Endothelial cell of umbilical vein (primary cell): ENCODE measurements at regions not wholly inside any gene's neighbourhood (a gene's known extent, or its start where the extent isn't known, plus 50 kb on each side); places are given as distances from the start of the nearest gene placed in this dataset.

Experiments used
- BruUV-seq: library from RNA; stranded (reverse); fragments of 400-500 nt; replicated peaks from 2 replicates; lab custom pipeline; 2021; lab: Mats Ljungman, UMichigan
- CTCF ChIA-PET: fragments of 300-600, 350-600 bp; sonication (Branson Sonifier 250); formaldehyde crosslinking; loops from one replicate; lab custom pipeline; 2021; ENCODE audit warnings: antibody characterized with exemption, inconsistent platforms; lab: Charles Lee
- POLR2A ChIA-PET: fragments of 300-600, 350-600 bp; sonication (Branson Sonifier 250); formaldehyde crosslinking; loops from one replicate; lab custom pipeline; 2021; ENCODE audit warnings: antibody characterized with exemption, inconsistent platforms; lab: Charles Lee
- DNase-seq: peaks from one replicate; pipeline ENCODE4 v3.0.0-alpha.2; 2011; ENCODE audit warnings: low read depth, low spot score
- FAIRE-seq: peaks from 2 replicates; lab custom pipeline; 2011; peaks lifted over from hg19 to GRCh38; lab: Jason Lieb, UNC
- H2AFZ ChIP-seq: 2 replicates; pipeline ENCODE4 v1.6.0; 2012; ENCODE audit warnings: low read depth, low read length, control low read depth, inconsistent platforms
- H3K27ac ChIP-seq: 2 replicates; pipeline ENCODE4 v1.5.1; 2011; ENCODE audit warnings: low read depth, mild to moderate bottlenecking, control low read depth, low read length, moderate library complexity; ENCODE audit not compliant: insufficient read depth
- H3K27me3 ChIP-seq, 2 experiments: 2 replicates each; pipeline versions ENCODE4 v1.6.0 to v1.6.1; 2011; ENCODE audit warnings: low read length in 2 of 2, mixed read lengths in 1 of 2; ENCODE audit not compliant: control insufficient read depth in 2 of 2, insufficient read depth in 2 of 2
- H3K36me3 ChIP-seq, 2 experiments: 2 replicates in 1 of 2; 3 replicates in 1 of 2; pipeline ENCODE4 v1.5.1; 2011; ENCODE audit warnings: low read length in 2 of 2, mild to moderate bottlenecking in 1 of 2, moderate library complexity in 1 of 2; ENCODE audit not compliant: control insufficient read depth in 2 of 2, insufficient read depth in 2 of 2; ENCODE audit errors: extremely low read depth in 1 of 2
- H3K4me1 ChIP-seq: 3 replicates; pipeline ENCODE4 v1.5.1; 2011; ENCODE audit warnings: mild to moderate bottlenecking, low read length; ENCODE audit not compliant: control insufficient read depth, insufficient read depth; ENCODE audit errors: extremely low read depth
- H3K4me2 ChIP-seq: 2 replicates; pipeline ENCODE4 v1.6.1; 2011; ENCODE audit warnings: low read length, control low read depth, mixed read lengths; ENCODE audit not compliant: insufficient read depth
- H3K4me3 ChIP-seq, 3 experiments: fragments of 200-600 bp in 1 of 3; sonication (generic), shearing (Covaris generic) in 1 of 3; replicated peaks in 1 of 3; 2 replicates each; pipeline ENCODE4 v1.5.1; 2011 to 2016; ENCODE audit warnings: control low read depth in 3 of 3, low read length in 3 of 3, mild to moderate bottlenecking in 2 of 3, inconsistent platforms in 1 of 3, low read depth in 1 of 3, moderate library complexity in 1 of 3; ENCODE audit not compliant: insufficient read depth in 1 of 3
- H3K79me2 ChIP-seq: 2 replicates; pipeline ENCODE4 v1.6.0; 2012; ENCODE audit warnings: low read length, inconsistent platforms; ENCODE audit not compliant: control insufficient read depth, insufficient read depth
- H3K9ac ChIP-seq: replicated peaks from 2 replicates; pipeline ENCODE3; 2011; ENCODE audit warnings: low read length, control low read depth; ENCODE audit not compliant: insufficient read depth; ENCODE audit errors: extremely low read depth
- H3K9me1 ChIP-seq: replicated peaks from 3 replicates; pipeline ENCODE4 v1.6.0; 2011; ENCODE audit warnings: mild to moderate bottlenecking, low read length; ENCODE audit not compliant: control insufficient read depth, insufficient read depth; ENCODE audit errors: extremely low read depth
- H3K9me3 ChIP-seq: replicated peaks from 2 replicates; pipeline ENCODE4 v1.5.1; 2012; ENCODE audit warnings: low read length, inconsistent platforms; ENCODE audit not compliant: control insufficient read depth, insufficient read depth
- H4K20me1 ChIP-seq: replicated peaks from 2 replicates; pipeline ENCODE3; 2011; ENCODE audit warnings: mild to moderate bottlenecking, low read length; ENCODE audit not compliant: control insufficient read depth, insufficient read depth; ENCODE audit errors: extremely low read depth
- CTCF ChIP-seq, 2 donors: IDR thresholded peaks; 1 replicate in 1 of 2; 2 replicates in 1 of 2; pipeline ENCODE4 v1.5.1; 2011; ENCODE audit warnings: low read length in 2 of 2, mild to moderate bottlenecking in 2 of 2, moderate library complexity in 2 of 2, control low read depth in 1 of 2, inconsistent platforms in 1 of 2, low read depth in 1 of 2; ENCODE audit not compliant: insufficient read depth in 1 of 2; ENCODE audit errors: extremely low read depth in 1 of 2
- EZH2 ChIP-seq: IDR thresholded peaks from 2 replicates; pipeline ENCODE4 v1.6.1; 2012; ENCODE audit warnings: borderline replicate concordance, low read depth, mild to moderate bottlenecking, moderate library complexity, low read length, inconsistent platforms; ENCODE audit not compliant: severe bottlenecking
- FOS ChIP-seq: IDR thresholded peaks from 2 replicates; pipeline ENCODE4 v1.6.1; 2011; ENCODE audit warnings: mild to moderate bottlenecking, low read length, moderate library complexity, borderline replicate concordance; ENCODE audit not compliant: insufficient read depth
- GATA2 ChIP-seq: IDR thresholded peaks from 2 replicates; pipeline ENCODE4 v1.7.0; 2011; ENCODE audit warnings: low read depth, mild to moderate bottlenecking, moderate library complexity, mixed read lengths, low read length; ENCODE audit not compliant: insufficient read length, insufficient read depth
- JUN ChIP-seq: IDR thresholded peaks from 2 replicates; pipeline ENCODE4 v1.6.1; 2011; ENCODE audit warnings: borderline replicate concordance, low read depth; ENCODE audit not compliant: insufficient read length, insufficient read depth
- MAX ChIP-seq: IDR thresholded peaks from 2 replicates; pipeline ENCODE4 v1.6.1; 2011; ENCODE audit not compliant: insufficient read depth, insufficient read length
- MYC ChIP-seq: IDR thresholded peaks from one replicate; pipeline ENCODE4 v1.6.1; 2011; ENCODE audit warnings: mild to moderate bottlenecking, low read depth, low read length
- POLR2A ChIP-seq: IDR thresholded peaks from 2 replicates; pipeline ENCODE4 v1.6.1; 2012; ENCODE audit warnings: low read depth, mild to moderate bottlenecking, control low read depth, low read length
- POLR2AphosphoS5 ChIP-seq: IDR thresholded peaks from 2 replicates; pipeline ENCODE4 v1.6.1; 2012; ENCODE audit warnings: low read depth, mild to moderate bottlenecking, control low read depth, low read length, moderate library complexity; ENCODE audit not compliant: insufficient read depth
- dilution Hi-C: fragments of 300-500 bp; cut with MboI; formaldehyde crosslinking; loops from one replicate; pipeline ENCODE4 v1.15.0; 2019; ENCODE audit warnings: low sequenced_read_pairs; ENCODE audit not compliant: extremely low pct_ligation_motif_present
- intact Hi-C: fragments of 100-400 bp; cut with micrococcal nuclease; formaldehyde crosslinking; loops from one replicate; pipeline ENCODE4 v1.10.0; 2022

DNA sequence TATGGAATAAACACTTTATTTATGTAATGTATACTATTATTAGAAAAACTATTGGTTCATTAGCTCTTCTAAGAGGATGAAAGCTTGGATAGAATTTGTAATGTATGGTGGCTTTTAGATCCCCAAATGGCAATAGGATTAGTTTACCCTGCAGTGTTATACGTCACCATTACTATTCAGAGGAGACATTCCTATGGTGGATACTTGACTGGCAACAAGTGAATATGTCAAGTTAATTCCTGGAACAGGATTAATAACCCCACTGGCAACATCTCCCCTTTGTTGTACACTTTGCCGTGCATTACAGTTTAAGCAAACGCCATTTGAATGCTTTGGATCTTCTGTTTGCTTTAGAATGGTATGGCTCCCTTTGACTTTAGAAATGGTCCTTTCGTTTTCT lies 420.3 kb downstream of the FAM47B start:
- Histone ChIP-seq H3K4me2 (no peak overlapping the region), H4K20me1 (no peaks in the 10 kb centered on the region), H3K9ac (no peak overlapping the region), H3K4me3 (no peak overlapping the region), H3K9me1 (no peaks in the 10 kb centered on the region), H3K27me3 (no peaks in the 10 kb centered on the region), H2AFZ (no peak overlapping the region), H3K4me1 (no peaks in the 10 kb centered on the region), H3K9me3 (no peaks in the 10 kb centered on the region), H3K36me3 (no peaks in the 10 kb centered on the region), H3K79me2 (no peaks in the 10 kb centered on the region), H3K27ac (no peak overlapping the region)
- no peak for DNase-seq
- no peak for TF ChIP-seq MAX
- TF ChIP-seq FOS = no peak
- TF ChIP-seq JUN = no peak
- no peak for TF ChIP-seq EZH2
- no peak for TF ChIP-seq POLR2A
- no peak for TF ChIP-seq POLR2AphosphoS5
- TF ChIP-seq MYC = no peak
- TF ChIP-seq GATA2 = no peak
- no peak for TF ChIP-seq CTCF (IDR thresholded peaks at IDR 0.05; ENCODE audit: extremely low read depth in 1 of 2, insufficient read depth in 1 of 2, low read depth in 1 of 2, low read length in 2 of 2)
- intact Hi-C loops = no loop called here
- BruUV-seq = no TSS peak
- no peak for FAIRE-seq
- ChIA-PET POLR2A (no interaction called here), CTCF (no interaction called here)
- dilution Hi-C loops = no loop called here
